ENCODE measurements at regions not wholly inside any gene's neighbourhood (a gene's known extent, or its start where the extent isn't known, plus 50 kb on each side); places are given as distances from the start of the nearest gene placed in this dataset.
A peak's percentile ranks its signal among the peaks of the same experiment; 100 is the strongest.

- intact Hi-C loops (cut with DNase I) = no loop called here
- H3K9me3 ChIP-seq = peaks cover 0 to 21% (median 0%) of the 10 kb centered on the region in 11 donors
- WGBS, 2 donors = 64 to 74% methylated on average over 1 of the region's 1 CpG
- no peak overlapping the region for H3K4me3 ChIP-seq
- DNase-seq (no peak), ATAC-seq (no peak)
- no peak for TF ChIP-seq CTCF (IDR thresholded peaks at IDR 0.05)
- H3K27ac ChIP-seq = peak overlapping the region in 2 of 10 donors; percentile 7 to 17
- H3K36me3 ChIP-seq = no peaks in the 10 kb centered on the region
- H3K4me1 ChIP-seq = peaks cover 0 to 5% (median 0%) of the 10 kb centered on the region in 9 donors
- no peaks in the 10 kb centered on the region for H3K27me3 ChIP-seq
Measured at GRCh38 chr5:53277491-53277890, 167.9 kb upstream of the MOCS2 start.

- Histone ChIP-seq H3K4me1 (peaks cover 0 to 2% (median 0%) of the 10 kb centered on the region in 9 donors), H3K27ac (no peak overlapping the region), H3K36me3 (no peaks in the 10 kb centered on the region), H3K4me3 (no peak overlapping the region), H3K9me3 (peaks cover 0 to 34% (median 8%) of the 10 kb centered on the region in 11 donors), H3K27me3 (no peaks in the 10 kb centered on the region)
- intact Hi-C loops (cut with DNase I) = no loop called here
- no peak for TF ChIP-seq CTCF (IDR thresholded peaks at IDR 0.05)
- DNase-seq (no peak), ATAC-seq (no peak)
Measured at GRCh38 chr5:53287573-53287972, 178.0 kb upstream of the MOCS2 start.

- H3K4me1 ChIP-seq = peaks cover 0 to 2% (median 0%) of the 10 kb centered on the region in 9 donors
- H3K4me3 ChIP-seq = no peak overlapping the region
- intact Hi-C loops (cut with DNase I) = no loop called here
Measured at GRCh38 chr5:53288511-53288910, 179.0 kb upstream of the MOCS2 start.

GRCh38 chr5:53291047-53291446 is 181.5 kb upstream of the MOCS2 start:
- ATAC-seq = no peak
- no peak for DNase-seq
- Histone ChIP-seq H3K27me3 (no peaks in the 10 kb centered on the region), H3K4me1 (peaks cover 0 to 2% (median 0%) of the 10 kb centered on the region in 9 donors), H3K27ac (no peak overlapping the region), H3K4me3 (no peak overlapping the region), H3K9me3 (peaks cover 0 to 15% (median 0%) of the 10 kb centered on the region in 11 donors), H3K36me3 (no peaks in the 10 kb centered on the region)
- 74 to 77% methylated on average over 4 of the region's 4 CpGs for WGBS, 2 donors
- no peak for TF ChIP-seq CTCF (IDR thresholded peaks at IDR 0.05)
- intact Hi-C loops (cut with DNase I) = no loop called here

More at GRCh38 chr5:53288511-53288910, 179.0 kb upstream of the MOCS2 start:
- no peak for TF ChIP-seq CTCF (IDR thresholded peaks at IDR 0.05)
- peaks cover 0 to 26% (median 1%) of the 10 kb centered on the region in 11 donors for H3K9me3 ChIP-seq
- no peaks in the 10 kb centered on the region for H3K36me3 ChIP-seq
- H3K27ac ChIP-seq = no peak overlapping the region
- ATAC-seq (no peak), DNase-seq (no peak)
- no peaks in the 10 kb centered on the region for H3K27me3 ChIP-seq
